DMS114 treated with DMSO at 0.1 percent for 48 hours (cell line): ENCODE measurements at regions not wholly inside any gene's neighbourhood (a gene's known extent, or its start where the extent isn't known, plus 50 kb on each side); places are given as distances from the start of the nearest gene placed in this dataset.

Source experiments
- DNase-seq: peaks from one replicate; lab custom pipeline; 2025; ENCODE audit not compliant: unreplicated experiment; lab: John Stamatoyannopoulos, UW

DNA sequence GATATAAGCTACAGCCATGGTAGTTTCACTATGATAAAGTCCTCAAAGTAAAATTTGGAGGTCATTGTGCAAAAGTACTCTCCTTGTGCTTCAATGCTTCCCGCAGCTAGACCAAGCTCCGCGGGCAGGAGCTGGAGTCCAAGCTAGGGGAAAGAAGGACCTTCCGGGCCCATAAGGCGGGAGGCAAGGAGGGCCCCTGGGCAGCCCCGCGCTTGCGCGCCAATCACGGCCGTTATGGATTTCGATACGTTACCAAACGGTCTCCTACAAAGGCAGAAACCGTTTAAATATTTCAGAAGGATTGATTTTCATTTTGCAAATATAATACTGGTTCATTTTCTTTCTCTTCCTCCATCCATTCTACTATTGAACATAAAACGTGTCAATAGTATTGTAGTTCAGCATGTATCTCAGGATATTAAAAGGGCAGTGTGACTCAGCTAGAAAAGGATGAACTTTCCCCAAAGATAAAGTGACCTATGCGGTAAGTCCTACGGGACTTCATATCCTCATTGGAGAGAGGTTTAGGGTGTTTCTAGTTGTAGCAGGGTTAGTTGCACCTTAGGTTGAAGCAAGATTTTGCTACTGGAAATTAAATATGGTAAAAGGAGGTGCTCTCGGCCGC, 128.0 kb downstream of the KIF20B start:
- no peak for DNase-seq

DNA sequence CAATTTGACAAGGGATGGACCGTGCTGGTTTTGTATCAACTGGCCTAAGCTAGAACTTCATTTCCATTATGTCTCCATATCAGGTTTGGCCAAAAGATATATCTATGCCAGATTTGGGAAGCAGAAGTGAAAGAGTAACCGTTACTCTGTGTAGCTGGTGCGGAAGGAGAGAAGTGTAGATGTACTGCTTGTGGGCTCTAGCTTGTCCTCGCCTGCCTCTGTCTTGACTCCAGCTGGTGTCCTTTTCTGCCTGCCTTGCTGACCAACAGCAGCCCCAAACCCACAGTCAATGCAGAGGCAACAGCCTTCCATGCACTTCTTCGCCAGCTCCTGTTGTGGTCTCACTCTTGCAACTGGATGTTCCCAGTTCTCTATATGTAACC, 128.5 kb downstream of the KIF20B start:
- DNase-seq: no peak

- no peak for DNase-seq
Measured at GRCh38 chr10:89830624-89831023, 129.2 kb downstream of the KIF20B start.

DNA sequence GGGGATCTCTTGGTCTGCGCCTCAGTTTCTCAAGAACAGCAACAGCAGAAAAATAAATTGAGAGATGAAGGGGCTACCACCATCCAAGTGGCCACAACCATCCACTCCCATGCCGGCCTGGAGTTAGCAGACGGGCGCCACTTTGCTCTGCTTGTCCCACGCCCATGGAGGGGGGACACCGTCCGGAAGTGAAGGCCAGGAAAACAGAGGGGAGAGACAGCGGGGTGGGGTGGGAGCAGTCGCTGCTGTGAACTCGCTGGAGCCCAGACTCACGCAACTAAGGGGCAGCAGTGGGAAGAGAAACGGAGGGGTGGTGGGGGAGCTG, 135.4 kb downstream of the KIF20B start:
- DNase-seq: no peak

- DNase-seq: no peak
Measured at GRCh38 chr10:89837165-89838043, 136.0 kb downstream of the KIF20B start.

GRCh38 chr10:89838044-89838615, 136.7 kb downstream of the KIF20B start:
- no peak for DNase-seq

DNA sequence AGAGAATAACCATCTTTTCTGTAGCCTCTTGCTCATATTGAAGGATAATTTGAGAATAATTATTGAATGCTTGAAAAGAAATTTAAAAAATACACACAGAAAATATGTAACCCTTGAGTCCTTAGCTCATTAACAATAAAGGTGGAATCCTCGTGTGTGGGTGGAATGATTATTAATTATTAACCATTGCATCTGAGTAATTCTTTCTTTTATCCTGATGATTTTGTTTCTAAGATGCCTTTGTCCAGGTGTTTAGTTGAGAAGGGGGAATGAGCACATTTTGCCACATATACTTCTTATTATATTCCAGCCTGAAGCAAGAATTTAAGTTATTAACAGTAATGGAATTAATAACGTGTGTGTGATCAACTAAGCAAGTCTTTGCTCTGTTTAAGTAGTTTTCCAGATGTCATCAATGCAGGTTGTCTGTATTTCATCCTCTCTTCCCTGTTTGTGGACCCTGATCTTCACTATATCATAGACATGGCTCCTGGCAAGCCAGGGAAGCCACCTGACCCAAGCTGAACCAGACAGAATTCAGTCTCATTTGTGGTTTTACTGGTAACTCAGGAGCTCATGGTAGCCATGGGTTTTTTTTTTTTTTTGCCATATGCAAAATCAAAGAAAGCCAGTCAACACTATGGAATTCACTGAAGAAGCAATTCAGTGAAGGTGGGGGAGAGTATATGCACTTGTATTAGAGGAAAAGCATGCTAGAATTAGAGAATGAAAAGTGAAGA, 144.3 kb downstream of the KIF20B start:
- no peak for DNase-seq

GRCh38 chr10:89846281-89846630, 144.9 kb downstream of the KIF20B start:
- DNase-seq: no peak

GRCh38 chr10:89846786-89847185, 145.4 kb downstream of the KIF20B start:
- DNase-seq: no peak

DNA sequence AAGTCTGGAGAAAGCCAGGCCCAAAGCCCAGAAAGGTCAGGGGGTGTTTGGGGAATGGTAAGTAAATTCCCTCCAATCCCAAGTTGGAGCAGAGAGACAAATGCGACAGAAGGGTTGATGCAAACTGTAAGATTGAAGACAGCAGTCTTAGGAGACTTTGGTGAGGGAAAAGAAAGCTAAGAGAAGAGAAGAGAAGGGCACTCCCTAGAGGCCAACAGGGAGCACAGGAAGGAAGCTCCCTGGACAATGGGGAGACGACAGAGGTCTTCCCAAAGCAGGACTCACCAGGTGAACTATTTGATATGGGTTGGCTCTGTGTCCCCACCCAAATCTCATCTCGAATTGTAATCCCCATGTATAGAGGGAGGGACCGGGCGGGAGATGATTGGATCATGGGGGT, 151.5 kb downstream of the KIF20B start:
- no peak for DNase-seq

GRCh38 chr10:89853781-89854191, 152.4 kb downstream of the KIF20B start:
- no peak for DNase-seq

- no peak for DNase-seq
Measured at GRCh38 chr10:89857431-89858042, 156.1 kb downstream of the KIF20B start.

GRCh38 chr10:89861199-89861573, 159.8 kb downstream of the KIF20B start:
- no peak for DNase-seq

GRCh38 chr10:89861584-89862301, 160.4 kb downstream of the KIF20B start:
- DNase-seq: no peak

DNA sequence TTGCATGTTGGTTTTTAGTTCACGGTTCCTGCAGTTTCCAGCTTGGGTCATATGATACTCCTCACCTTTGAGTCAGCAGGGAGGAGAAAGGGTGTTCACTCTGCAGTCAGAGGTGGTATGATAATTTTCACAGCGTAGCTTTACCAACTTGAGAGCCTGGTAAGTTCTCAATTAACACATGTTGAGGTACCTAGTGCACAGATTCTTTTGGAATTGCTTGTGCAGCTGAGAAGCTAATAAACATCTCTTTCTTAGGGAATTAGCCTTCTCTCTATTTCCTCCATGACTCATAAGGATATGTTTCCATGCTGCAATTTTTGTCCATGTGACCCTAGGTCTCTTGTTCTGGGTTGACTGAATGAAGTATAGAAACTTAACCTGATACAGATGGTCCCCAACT, 166.6 kb downstream of the KIF20B start:
- DNase-seq: no peak

DNA sequence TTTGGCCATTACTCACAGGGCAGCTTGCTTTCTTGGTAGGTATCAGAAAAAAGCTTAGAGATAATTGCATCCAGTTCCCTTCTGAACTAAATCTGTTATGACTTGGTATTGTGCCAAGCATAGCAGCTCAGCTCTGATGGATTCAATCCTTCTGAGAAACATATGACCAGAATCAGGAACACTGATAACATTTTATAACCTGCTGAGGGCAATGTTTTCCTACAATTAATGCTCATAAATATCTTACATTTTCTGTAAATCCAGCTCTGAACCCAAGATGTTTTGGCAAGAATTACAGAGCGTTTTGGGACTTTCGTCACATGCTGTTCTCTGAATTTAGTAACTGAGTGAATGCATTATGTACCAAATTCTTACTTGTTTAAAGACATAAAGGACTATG, 167.8 kb downstream of the KIF20B start:
- DNase-seq: no peak

GRCh38 chr10:89869592-89870156, 168.3 kb downstream of the KIF20B start:
- DNase-seq: no peak

- DNase-seq: no peak
Measured at GRCh38 chr10:89870936-89871335, 169.5 kb downstream of the KIF20B start.

- no peak for DNase-seq
Measured at GRCh38 chr10:89873055-89873454, 171.7 kb downstream of the KIF20B start.

DNA sequence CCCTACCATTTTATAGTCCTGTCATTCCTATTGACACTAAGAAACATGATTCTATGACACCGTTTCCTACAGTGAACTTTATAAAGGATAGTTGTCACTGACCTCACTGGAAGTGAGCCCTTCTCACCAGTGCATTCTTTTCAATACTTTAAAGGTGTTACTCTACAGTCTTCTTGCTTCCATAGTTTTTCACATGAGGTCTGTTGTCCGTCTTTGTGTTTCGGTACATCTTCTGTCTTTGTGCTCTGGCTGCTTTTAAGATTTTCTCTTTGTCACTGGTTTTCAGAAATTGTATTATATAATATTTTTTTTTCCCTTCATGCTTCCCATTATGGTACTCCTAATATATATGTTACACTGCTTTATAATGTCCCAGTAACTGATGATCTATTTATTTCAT, 174.2 kb downstream of the KIF20B start:
- DNase-seq: no peak
